Mucosa of rectum (tissue), 2 donors: ENCODE measurements at regions not wholly inside any gene's neighbourhood (a gene's known extent, or its start where the extent isn't known, plus 50 kb on each side); places are given as distances from the start of the nearest gene placed in this dataset.

Experiments
- H3K27ac ChIP-seq, 2 donors: one replicate each; pipeline ENCODE4 v1.7.0; 2013; ENCODE audit warnings: inconsistent platforms in 2 of 2, low read depth in 2 of 2, low read length in 2 of 2
- H3K27me3 ChIP-seq, 2 donors: one replicate each; pipeline ENCODE4 v1.7.0; 2013; ENCODE audit warnings: low read length in 2 of 2; ENCODE audit not compliant: control insufficient read depth in 2 of 2, insufficient read depth in 2 of 2
- H3K36me3 ChIP-seq, 2 donors: one replicate each; pipeline ENCODE4 v1.7.0; 2013; ENCODE audit warnings: low read length in 2 of 2; ENCODE audit not compliant: control insufficient read depth in 2 of 2, insufficient read depth in 2 of 2
- H3K4me1 ChIP-seq, 2 donors: one replicate each; pipeline ENCODE4 v1.7.0; 2013; ENCODE audit warnings: low read length in 2 of 2, mild to moderate bottlenecking in 1 of 2; ENCODE audit not compliant: control insufficient read depth in 2 of 2, insufficient read depth in 2 of 2
- H3K4me3 ChIP-seq, 2 donors: one replicate each; pipeline ENCODE4 v1.7.0; 2013; ENCODE audit warnings: low read length in 2 of 2
- H3K9ac ChIP-seq, 2 donors: one replicate each; pipeline ENCODE4 v1.7.0; 2013; ENCODE audit warnings: low read length in 2 of 2, low read depth in 1 of 2, mild to moderate bottlenecking in 1 of 2
- H3K9me3 ChIP-seq, 2 donors: one replicate each; pipeline ENCODE4 v1.7.0; 2013; ENCODE audit warnings: low read length in 2 of 2; ENCODE audit not compliant: control insufficient read depth in 2 of 2
- donor health status: healthy.
- donor health status: Normal muscosa, but diverticular disease.

DNA sequence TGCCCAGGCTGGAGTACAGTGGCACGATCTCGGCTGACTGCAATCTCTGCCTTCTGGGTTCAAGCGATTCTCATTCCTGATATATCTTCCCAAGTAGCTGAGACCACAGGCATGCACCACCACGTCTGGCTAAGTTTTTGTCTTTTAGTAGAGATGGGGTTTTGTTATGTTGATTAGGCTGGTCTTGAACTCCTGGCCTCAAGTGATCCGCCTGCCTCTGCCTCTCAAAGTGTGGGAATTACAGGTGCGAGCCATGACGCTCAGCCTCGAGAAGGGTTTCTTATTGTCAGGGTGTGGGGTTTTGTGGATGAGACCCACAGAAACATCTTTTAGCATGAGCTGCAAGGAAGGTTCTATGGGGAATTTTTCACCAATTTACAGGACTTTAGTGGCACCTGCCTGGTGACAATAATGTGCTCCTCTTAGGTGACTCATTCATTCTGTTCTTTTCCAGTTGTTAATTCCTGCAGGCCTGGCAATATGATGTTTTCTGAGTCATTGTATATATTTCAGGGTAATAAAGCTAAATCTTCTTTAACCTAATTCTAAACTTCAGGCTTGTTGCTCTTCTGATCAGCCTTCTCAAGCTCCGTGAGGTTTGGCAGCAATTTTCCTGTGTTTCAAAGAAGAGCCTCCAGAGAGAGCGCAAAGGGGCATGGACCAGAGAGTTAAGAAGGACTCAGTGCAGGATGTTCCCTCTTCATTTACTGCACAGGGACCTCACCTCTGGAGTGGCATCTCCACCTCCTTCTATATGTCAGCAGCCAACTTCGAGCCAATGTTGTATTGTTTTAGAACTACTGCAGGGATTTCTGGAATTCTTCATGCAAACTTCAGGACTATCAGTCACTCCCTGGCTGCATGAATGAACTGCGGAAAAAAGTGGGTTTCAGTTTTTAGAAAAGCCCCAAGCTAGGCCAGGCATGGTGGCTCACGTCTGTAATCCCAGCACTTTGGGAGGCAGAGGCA lies 77.8 kb upstream of the ZNF618 start:
- no peaks in the 10 kb centered on the region for H3K9me3 ChIP-seq
- H3K27ac ChIP-seq = no peak overlapping the region
- H3K4me1 ChIP-seq = no peaks in the 10 kb centered on the region
- no peak overlapping the region for H3K9ac ChIP-seq
- H3K27me3 ChIP-seq = no peaks in the 10 kb centered on the region
- H3K36me3 ChIP-seq = no peaks in the 10 kb centered on the region
- H3K4me3 ChIP-seq = no peak overlapping the region

DNA sequence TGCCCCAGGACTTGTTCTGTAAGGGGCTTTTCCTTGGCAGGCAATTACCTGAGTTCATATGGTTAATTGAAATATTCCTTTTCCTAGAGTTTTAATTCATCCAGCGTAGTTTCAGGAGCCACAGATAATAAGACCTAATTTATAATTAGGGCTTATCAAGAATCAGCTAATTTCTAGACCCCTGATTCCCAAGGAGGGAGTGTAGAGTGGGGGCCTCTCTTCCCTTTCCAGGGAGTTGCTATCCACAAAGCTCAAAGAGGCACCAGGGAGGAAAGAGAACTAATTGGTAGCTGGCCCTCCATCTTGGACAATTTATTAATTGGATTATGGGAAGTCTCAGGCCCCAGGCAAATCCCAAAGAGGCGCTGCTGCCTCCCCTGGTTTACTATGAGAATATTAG lies 75.8 kb upstream of the ZNF618 start:
- Histone ChIP-seq H3K9ac (no peak overlapping the region), H3K27ac (no peak overlapping the region), H3K9me3 (no peaks in the 10 kb centered on the region), H3K4me3 (no peak overlapping the region), H3K4me1 (no peaks in the 10 kb centered on the region), H3K27me3 (no peaks in the 10 kb centered on the region), H3K36me3 (no peaks in the 10 kb centered on the region)

DNA sequence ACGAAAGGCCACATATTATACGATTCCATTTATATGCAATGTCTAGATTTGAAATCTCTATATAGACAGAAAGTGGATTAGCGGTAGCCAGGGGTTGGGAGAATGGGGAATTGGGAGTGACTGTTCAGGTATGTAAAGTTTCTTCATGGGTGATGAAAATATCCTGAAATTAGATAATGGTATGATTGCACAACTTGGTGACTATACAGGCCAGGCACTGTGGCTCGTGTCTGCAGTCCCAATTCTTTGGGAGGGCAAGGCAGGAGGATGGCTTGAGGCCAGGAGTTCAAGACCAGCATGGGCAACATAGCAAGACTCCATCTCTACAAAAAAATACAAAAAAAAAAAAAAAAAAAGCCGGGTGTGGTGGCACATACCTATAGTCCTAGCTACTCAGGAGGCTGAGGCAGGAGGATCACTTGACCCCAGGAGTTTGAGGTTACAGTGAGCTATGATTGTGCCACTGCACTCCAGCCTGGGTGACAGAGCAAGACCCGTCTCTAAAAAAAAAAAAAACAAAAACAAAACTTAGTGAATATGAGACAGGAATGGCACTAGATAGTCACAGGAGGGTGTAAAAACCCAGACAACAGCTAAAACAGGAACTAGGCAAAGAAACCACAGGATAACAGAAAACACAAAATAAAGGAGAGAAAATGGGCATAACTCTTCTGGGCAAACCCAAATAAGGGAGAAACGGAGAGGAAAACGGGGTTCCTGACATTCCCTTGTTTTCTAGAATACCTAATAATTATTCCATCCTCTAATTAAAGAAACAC lies 72.1 kb upstream of the ZNF618 start:
- no peaks in the 10 kb centered on the region for H3K9me3 ChIP-seq
- H3K27ac ChIP-seq = no peak overlapping the region
- no peak overlapping the region for H3K9ac ChIP-seq
- no peaks in the 10 kb centered on the region for H3K36me3 ChIP-seq
- H3K27me3 ChIP-seq = no peaks in the 10 kb centered on the region
- H3K4me3 ChIP-seq = no peak overlapping the region
- peaks cover 4% of the 10 kb centered on the region in 2 donors for H3K4me1 ChIP-seq

DNA sequence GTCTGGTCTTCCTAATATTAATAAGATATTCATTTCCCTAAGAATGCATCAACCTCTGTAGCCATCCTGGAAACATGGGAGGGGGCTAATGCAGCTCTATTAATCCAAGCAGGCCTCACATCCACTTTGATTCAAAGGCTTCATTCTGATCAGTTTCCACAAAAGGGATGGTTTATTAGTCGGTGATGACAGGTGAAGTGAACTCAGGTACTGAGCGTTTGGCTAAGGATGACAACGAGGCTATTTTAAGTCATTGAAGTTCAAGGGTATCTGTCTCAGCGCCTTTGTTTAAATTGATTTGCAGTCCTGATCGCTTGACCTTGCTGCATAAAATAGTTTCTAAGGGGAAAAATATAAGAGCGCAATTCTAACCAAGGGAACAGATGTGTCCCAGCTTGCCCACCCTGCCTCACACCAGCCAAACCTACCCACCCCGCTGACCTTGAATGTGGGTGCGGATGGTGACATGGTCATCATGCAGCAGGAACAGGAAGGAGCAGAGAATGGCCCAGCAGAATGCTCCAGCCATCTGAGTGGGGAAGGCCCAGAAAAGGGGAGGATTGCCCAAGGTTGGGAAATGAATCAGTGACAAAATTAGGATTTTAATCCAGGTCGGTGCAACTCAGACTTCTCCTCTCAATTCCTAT lies 70.5 kb upstream of the ZNF618 start:
- no peaks in the 10 kb centered on the region for H3K9me3 ChIP-seq
- H3K4me1 ChIP-seq = peaks cover 4% of the 10 kb centered on the region in 2 donors
- no peak overlapping the region for H3K27ac ChIP-seq
- no peaks in the 10 kb centered on the region for H3K36me3 ChIP-seq
- no peaks in the 10 kb centered on the region for H3K27me3 ChIP-seq
- H3K4me3 ChIP-seq = no peak overlapping the region
- H3K9ac ChIP-seq = no peak overlapping the region

DNA sequence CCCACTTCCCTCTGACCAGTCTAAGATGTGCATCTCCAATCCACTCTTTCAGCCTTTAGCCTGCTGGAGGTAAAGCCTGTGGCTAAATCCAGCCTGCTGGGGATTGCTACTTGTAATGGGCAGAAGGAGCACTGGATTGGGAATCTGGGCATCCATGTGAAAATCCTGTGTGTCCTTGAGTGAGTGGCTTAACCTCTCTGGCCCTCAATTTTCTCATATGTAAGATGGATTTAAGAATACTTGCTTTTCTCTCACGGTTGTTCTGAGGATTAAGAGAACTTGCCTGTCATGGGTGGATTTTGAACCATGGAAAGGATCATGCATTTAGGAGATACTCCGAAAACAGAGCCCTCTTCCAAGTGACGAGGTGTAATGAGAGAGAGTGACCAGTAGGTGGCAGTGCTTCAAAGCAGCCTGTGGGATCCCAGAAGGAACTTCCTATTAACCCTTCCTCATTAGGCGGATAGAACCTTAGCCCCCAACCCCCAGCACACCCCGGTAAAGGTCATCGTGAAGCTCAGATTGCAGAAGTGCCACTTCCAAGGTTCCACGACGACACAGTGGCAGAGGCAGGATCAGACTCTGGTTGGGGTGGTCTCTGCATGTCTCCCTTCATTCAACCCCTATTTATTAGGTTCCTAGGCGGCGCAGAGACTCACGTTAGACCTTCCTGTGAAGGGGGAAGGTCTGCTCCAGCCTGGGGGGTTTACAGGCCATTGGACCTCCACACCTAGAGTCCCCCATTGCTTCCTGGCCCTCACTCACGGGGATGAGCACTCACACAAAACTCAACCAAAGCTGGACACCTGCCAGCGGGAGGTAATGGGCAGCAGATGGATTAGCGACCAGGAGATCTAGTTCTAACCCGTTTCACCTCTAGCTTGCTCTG lies 68.7 kb upstream of the ZNF618 start:
- peak overlapping the region in 1 of 2 donors; percentile 36 for H3K9ac ChIP-seq
- H3K4me1 ChIP-seq = peaks cover 4% of the 10 kb centered on the region in 2 donors
- H3K27me3 ChIP-seq = no peaks in the 10 kb centered on the region
- H3K27ac ChIP-seq = no peak overlapping the region
- peak overlapping the region; percentile 51 to 65 for H3K4me3 ChIP-seq
- H3K36me3 ChIP-seq = no peaks in the 10 kb centered on the region
- H3K9me3 ChIP-seq = no peaks in the 10 kb centered on the region

DNA sequence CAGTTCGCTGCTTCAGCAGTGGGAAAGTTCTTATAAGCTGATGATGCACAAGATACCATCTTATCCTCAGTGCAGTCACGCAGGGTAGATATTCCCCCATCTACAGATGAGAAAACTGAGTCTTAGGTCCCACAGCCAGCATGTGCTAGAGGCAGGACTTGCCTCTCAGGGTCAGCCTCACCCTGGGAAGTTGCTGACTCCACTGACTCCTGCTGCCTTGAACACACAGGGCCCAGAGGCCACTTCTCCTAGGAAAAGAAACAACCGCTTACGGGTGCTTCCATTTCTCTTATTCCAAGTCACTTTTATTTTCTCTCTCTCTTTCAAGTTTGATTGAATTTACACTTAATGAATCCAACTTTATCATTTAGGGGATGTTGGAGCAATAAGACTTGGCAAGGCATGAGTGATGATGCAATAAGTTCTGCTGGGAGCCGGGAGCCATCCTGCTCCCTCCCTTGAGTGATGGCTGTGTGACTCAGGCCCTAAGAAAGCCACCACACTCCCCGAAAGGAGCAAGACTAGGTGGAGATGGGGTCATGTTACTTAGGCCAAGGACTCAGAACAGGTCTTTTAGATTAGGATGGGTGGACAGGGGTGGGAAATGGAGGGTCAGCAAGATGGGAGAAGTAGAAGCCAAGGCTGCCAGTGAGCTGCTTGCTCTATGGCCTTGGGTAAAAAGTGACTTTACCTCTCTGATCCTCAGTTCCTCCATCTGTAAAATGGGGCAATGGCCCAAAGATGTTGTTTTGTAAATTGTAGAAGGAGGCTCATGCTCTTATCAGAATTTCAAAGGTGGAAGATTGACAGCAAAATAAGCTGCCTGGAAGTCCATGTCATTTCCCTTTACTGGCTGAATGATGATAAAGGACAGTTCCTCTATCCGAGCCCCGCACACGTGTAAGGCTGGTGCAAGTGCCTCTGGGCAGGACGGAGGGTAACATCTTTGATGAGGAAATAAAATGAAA lies 67.4 kb upstream of the ZNF618 start:
- Histone ChIP-seq H3K4me3 (no peak overlapping the region), H3K27ac (no peak overlapping the region), H3K9ac (no peak overlapping the region), H3K9me3 (no peaks in the 10 kb centered on the region), H3K36me3 (no peaks in the 10 kb centered on the region), H3K27me3 (no peaks in the 10 kb centered on the region), H3K4me1 (peaks cover 4% of the 10 kb centered on the region in 2 donors)

DNA sequence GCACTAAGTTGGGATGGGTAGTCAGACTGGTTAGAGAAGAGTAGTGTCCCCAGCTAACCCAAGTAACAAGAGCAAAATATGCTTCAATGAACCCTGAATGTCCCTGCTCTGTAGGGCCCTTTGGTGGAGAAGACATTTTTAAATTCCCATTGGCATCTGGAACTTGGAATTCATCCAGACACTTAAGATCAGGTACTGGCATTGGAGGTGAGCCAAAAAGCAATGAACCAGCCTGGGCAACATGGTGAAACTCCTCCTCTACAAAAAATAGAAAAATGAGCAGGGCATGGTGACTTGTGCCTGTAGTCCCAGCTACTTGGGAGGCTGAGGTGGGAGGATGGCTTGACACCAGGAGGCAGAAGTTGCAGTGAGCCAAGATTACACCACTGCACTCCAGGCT lies 58.9 kb upstream of the ZNF618 start:
- no peak overlapping the region for H3K27ac ChIP-seq
- peaks cover 2 to 3% of the 10 kb centered on the region in 2 donors for H3K27me3 ChIP-seq
- H3K4me1 ChIP-seq = no peaks in the 10 kb centered on the region
- H3K9me3 ChIP-seq = no peaks in the 10 kb centered on the region
- H3K9ac ChIP-seq = no peak overlapping the region
- no peak overlapping the region for H3K4me3 ChIP-seq
- H3K36me3 ChIP-seq = no peaks in the 10 kb centered on the region

DNA sequence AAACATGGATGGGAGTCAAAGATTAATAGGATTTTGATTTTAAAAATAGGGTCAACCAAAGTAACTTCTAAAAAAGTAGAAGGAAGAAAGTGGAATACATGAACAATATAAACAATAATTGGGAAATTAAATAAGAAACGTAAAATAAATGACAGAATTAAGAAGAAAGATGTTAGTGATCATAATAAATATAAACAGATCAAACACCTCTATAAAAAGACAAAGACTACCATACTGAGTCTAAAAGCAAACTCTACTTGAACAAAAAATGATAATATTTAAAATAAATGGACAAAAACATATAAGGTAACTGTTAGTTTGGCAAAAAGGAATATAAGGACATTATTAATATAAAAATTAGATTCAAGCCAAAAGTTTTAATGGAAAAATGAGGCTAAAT lies 57.7 kb upstream of the ZNF618 start:
- Histone ChIP-seq H3K27ac (no peak overlapping the region), H3K4me1 (no peaks in the 10 kb centered on the region), H3K9me3 (no peaks in the 10 kb centered on the region), H3K4me3 (no peak overlapping the region), H3K27me3 (peaks cover 2 to 3% of the 10 kb centered on the region in 2 donors), H3K36me3 (no peaks in the 10 kb centered on the region), H3K9ac (no peak overlapping the region)

DNA sequence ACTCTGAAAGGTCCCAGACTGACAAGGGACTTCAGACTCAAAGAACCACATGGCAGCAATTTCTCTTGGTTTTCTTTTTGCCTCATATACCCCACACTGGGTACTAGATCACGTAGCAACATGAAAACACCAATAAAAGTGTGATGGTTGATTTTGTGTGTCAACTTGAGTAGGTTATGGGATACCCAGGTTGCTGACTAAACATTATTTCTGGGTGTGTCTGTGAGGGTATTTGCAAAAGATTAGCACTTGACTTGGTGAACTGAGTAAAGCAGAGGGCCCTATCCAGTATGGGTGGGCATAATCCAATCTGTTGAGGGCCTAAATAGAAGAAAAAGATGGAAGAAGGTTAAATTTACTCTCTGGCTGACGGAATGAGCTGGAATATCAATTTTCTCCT lies 53.8 kb upstream of the ZNF618 start:
- H3K9me3 ChIP-seq = no peaks in the 10 kb centered on the region
- no peak overlapping the region for H3K27ac ChIP-seq
- no peak overlapping the region for H3K4me3 ChIP-seq
- no peaks in the 10 kb centered on the region for H3K36me3 ChIP-seq
- no peaks in the 10 kb centered on the region for H3K4me1 ChIP-seq
- peaks cover 0 to 3% of the 10 kb centered on the region in 2 donors for H3K27me3 ChIP-seq
- no peak overlapping the region for H3K9ac ChIP-seq
